AG10803 (cell line): ENCODE measurements at regions not wholly inside any gene's neighbourhood (a gene's known extent, or its start where the extent isn't known, plus 50 kb on each side); places are given as distances from the start of the nearest gene placed in this dataset.

Experiments used
- DNase-seq: peaks from one replicate; pipeline ENCODE4 v3.0.0; 2010; ENCODE audit warnings: low read depth
- H3K4me3 ChIP-seq: 2 replicates; pipeline ENCODE4 v1.5.1; 2011; ENCODE audit warnings: mild to moderate bottlenecking, low read length, control low read depth
- CTCF ChIP-seq: conservative IDR thresholded peaks from 2 replicates; pipeline ENCODE4 v1.5.1; 2011; ENCODE audit warnings: mild to moderate bottlenecking, low read length, control low read depth, inconsistent platforms

DNA sequence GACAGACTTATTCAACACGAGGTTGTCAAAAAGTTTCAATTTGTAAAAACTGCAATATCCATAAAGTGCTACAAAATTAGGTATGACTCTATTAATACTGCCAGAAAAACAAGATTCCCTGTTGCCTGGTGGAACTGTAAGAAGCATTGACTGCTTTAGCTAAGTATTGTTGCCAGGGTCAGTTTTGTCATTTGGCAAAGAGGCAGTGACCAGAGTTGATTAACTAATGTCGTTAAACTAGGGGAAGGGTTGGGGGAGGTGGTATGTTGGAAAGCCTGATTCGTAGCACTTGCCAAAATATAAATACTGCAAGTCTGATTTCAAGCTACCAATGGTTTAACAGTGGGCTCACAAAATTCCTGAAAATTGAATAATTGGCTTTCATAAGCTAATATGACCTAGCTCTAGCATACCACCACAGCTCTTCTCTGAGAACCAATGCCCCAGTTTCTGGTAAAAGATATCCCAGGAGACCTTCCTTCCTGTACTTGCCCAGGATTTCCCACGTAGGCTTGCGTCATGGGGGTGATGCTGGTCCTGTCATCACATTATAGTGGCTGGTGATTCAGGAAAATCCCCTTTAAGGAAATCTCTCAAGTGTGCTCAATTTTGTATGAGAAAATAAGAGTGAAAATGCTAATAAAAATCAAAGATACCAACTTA lies 266.4 kb upstream of the TBC1D5 start:
- TF ChIP-seq CTCF: no peak

DNA sequence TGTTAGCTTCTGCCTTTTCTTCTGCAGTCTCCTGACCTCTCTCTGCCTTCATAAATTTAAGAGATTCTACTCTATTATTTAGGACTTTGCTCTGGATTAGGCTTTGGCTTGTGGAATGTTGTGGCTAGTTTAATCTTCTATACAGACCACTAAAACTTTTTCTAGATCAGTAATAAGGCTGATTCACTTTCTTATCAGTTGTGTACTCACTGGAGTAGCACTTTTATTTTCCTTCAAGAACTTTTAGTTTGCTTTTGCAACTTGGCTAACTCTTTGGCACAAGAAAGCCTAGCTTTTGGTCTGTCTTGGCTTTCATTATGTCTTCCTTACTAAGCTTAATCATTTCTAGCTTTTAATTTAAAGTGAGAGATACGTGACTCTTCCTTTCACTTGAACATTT lies 265.5 kb upstream of the TBC1D5 start:
- DNase-seq: no peak
- no peak overlapping the region for H3K4me3 ChIP-seq
- no peak for TF ChIP-seq CTCF

More for the DNA sequence above, 266.4 kb upstream of the TBC1D5 start:
- peak; percentile 33 for DNase-seq
- no peak overlapping the region for H3K4me3 ChIP-seq

- DNase-seq: no peak
- TF ChIP-seq CTCF: no peak
These were observed 253.3 kb upstream of the TBC1D5 start for GRCh38 chr3:17995769-17996168.

DNA sequence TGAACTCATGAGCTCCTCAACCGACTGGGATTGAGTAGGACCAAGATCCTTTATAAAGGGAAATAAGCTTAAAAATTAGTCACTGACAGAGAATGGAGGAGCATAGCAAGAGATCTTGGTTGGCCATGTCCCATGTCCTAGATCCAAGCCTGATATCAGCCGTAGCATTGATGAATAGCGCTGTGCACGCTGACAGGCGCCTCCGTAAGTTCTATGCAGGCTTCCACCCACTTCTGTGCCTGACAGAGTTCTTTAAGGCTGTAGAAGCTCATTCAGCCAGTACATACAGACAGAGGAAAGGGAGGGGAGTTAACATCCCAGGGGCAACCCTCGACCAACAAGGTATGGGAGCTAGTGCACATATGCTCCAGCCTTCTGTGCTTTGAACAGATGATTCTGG lies 251.7 kb upstream of the TBC1D5 start:
- no peak for TF ChIP-seq CTCF
- no peak overlapping the region for H3K4me3 ChIP-seq
- no peak for DNase-seq

More at GRCh38 chr3:17995769-17996168, 253.3 kb upstream of the TBC1D5 start:
- no peak overlapping the region for H3K4me3 ChIP-seq

DNA sequence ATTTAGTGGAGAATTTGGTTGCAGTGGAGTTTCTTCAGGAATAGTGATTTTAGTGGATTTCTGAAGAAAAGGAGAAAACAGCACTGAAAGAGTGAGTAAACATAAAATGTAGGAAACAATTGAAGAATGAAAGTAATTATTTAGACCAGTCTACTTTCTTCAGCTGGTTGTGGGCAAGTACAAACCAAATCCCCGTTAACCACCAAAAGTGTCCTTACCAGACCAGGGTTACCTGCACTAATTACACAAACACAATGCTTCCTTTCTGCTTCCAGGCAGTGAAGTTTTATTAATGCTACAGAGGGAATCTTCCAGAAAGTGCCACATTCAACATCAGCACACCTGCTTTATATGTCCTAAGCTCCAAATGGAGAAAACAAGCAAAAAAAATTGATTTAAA lies 248.0 kb upstream of the TBC1D5 start:
- TF ChIP-seq CTCF: no peak
- DNase-seq: no peak
- no peak overlapping the region for H3K4me3 ChIP-seq

DNA sequence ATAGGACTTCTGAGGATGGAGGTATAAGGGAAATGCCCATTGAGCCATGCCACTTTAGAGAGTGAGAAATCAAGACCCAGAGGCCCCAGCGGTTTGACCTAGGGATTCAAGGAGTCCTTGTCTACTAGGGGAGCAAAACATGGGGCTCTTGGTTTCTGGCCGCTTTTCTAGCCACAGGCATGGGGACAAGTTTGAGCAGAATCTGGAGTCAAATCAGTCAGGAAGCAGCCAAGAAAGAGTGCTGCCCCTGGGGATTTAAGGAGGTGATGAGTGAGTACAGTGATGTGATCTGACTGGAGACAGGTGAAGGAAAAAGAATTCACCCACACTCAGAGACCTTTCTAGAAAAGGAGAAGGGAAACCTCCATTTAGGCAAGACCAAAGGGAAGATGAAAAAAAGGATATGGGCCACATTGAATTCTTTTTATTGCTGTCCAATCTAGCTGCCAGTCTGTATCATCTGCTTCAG lies 244.0 kb upstream of the TBC1D5 start:
- DNase-seq: no peak
- H3K4me3 ChIP-seq: no peak overlapping the region
- TF ChIP-seq CTCF: no peak

GRCh38 chr3:17985658-17986347 lies 243.4 kb upstream of the TBC1D5 start:
- H3K4me3 ChIP-seq: no peak overlapping the region
- DNase-seq: no peak
- TF ChIP-seq CTCF: no peak
